ENCODE measurements at regions not wholly inside any gene's neighbourhood (a gene's known extent, or its start where the extent isn't known, plus 50 kb on each side); places are given as distances from the start of the nearest gene placed in this dataset.

GRCh38 chr2:138157372-138157771, 193.1 kb downstream of the HNMT start:
- no peak for TF ChIP-seq POLR2A (IDR thresholded peaks at IDR 0.05)
- TF ChIP-seq POLR2AphosphoS5 (IDR thresholded peaks at IDR 0.05), result no peak

All from breast epithelium (tissue), 3 donors.